Spleen (tissue), 7 donors: ENCODE measurements at regions not wholly inside any gene's neighbourhood (a gene's known extent, or its start where the extent isn't known, plus 50 kb on each side); places are given as distances from the start of the nearest gene placed in this dataset.

Source experiments
- POLR2A ChIP-seq, 3 donors: fragments of 450-650 bp; IDR thresholded peaks; one replicate each; pipeline ENCODE4 v1.5.1; 2017; ENCODE audit warnings: antibody characterized with exemption in 3 of 3, mild to moderate bottlenecking in 1 of 3
- POLR2AphosphoS5 ChIP-seq, 3 donors: sonication (generic); formaldehyde crosslinking; IDR thresholded peaks; one replicate each; pipeline ENCODE4 v1.5.1; 2017; ENCODE audit warnings: antibody characterized with exemption in 3 of 3
- TF ChIP-seq, protein P1 (sequence below), 11 experiments: fragments of 200-600 bp in 7 of 11; fragments of 450-650 bp in 4 of 11; sonication (generic) in 4 of 11; IDR thresholded peaks in 8 of 11; conservative IDR thresholded peaks in 3 of 11; 1 replicate in 7 of 11; 2 replicates in 4 of 11; pipeline versions ENCODE4 v1.4.0 to v1.8.0; 2016 to 2021; ENCODE audit warnings: antibody characterized with exemption in 11 of 11, inconsistent platforms in 4 of 11, mild to moderate bottlenecking in 1 of 11
- donor health status: DM: no; HTN: no; CAD: no; lungs with moderate emphysema.
- donor health status: DM: no; HTN: no; CAD: no.
- donor health status: DM: no; HTN: no; CAD: no.

DNA sequence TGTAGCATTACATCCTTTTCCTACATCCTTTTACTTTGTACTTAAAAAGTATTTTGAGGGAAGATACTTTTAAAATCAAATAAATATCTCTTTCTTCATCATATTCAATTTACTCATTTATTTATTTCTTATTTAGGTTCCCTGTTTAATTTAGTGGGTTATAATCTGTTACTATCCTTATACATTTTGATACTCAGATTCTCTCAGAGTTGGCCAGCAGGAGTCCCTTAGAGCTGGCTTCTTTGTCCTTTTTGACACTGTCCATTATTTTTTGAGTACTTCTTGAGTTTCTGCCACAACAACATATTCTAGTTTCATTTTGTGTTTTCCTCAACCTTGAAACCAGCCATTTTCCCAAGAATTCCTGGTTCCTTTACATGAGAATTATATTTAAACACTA lies 111.6 kb upstream of the DCBLD2 start:
- no peak for TF ChIP-seq POLR2AphosphoS5 (IDR thresholded peaks at IDR 0.05)
- no peak for TF ChIP-seq POLR2A (IDR thresholded peaks at IDR 0.05)
- TF ChIP-seq, protein P1, sequence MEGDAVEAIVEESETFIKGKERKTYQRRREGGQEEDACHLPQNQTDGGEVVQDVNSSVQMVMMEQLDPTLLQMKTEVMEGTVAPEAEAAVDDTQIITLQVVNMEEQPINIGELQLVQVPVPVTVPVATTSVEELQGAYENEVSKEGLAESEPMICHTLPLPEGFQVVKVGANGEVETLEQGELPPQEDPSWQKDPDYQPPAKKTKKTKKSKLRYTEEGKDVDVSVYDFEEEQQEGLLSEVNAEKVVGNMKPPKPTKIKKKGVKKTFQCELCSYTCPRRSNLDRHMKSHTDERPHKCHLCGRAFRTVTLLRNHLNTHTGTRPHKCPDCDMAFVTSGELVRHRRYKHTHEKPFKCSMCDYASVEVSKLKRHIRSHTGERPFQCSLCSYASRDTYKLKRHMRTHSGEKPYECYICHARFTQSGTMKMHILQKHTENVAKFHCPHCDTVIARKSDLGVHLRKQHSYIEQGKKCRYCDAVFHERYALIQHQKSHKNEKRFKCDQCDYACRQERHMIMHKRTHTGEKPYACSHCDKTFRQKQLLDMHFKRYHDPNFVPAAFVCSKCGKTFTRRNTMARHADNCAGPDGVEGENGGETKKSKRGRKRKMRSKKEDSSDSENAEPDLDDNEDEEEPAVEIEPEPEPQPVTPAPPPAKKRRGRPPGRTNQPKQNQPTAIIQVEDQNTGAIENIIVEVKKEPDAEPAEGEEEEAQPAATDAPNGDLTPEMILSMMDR (IDR thresholded peaks at IDR 0.05 in 8 of 11, conservative IDR thresholded peaks at IDR 0.05 in 3 of 11): no peak
